HG02884 (cell line): ENCODE measurements at regions not wholly inside any gene's neighbourhood (a gene's known extent, or its start where the extent isn't known, plus 50 kb on each side); places are given as distances from the start of the nearest gene placed in this dataset.
"Not testable (repeated sequence)": the region's sequence is repeated elsewhere in the genome, so short reads cannot be mapped to it uniquely, and the experiment has no call there.

Source experiments
- ATAC-seq: cut with Tn5 transposase; IDR thresholded peaks from one replicate; pipeline ENCODE4 v1.9.1; 2021; ENCODE audit warnings: mild to moderate bottlenecking, moderate library complexity; ENCODE audit not compliant: unreplicated experiment

- ATAC-seq: no peak
Observed at GRCh38 chr1:30444401-30444800, 279.0 kb downstream of the MATN1 start.

GRCh38 chr1:30438274-30438673 is 285.1 kb downstream of the MATN1 start:
- not testable (repeated sequence) for ATAC-seq

- no peak for ATAC-seq
Observed at GRCh38 chr1:30437059-30437576, 286.3 kb downstream of the MATN1 start.

- no peak for ATAC-seq
Observed at GRCh38 chr1:30427545-30427944, 295.8 kb downstream of the MATN1 start.

- ATAC-seq: no peak
Observed at GRCh38 chr1:30425046-30425445, 298.3 kb downstream of the MATN1 start.

GRCh38 chr1:30423570-30423969 is 299.8 kb downstream of the MATN1 start:
- no peak for ATAC-seq

GRCh38 chr1:30422251-30422650 is 301.1 kb downstream of the MATN1 start:
- ATAC-seq: no peak

GRCh38 chr1:30420519-30421050 is 302.8 kb downstream of the MATN1 start:
- ATAC-seq: no peak

- no peak for ATAC-seq
Observed at GRCh38 chr1:30419831-30420230, 303.6 kb downstream of the MATN1 start.

GRCh38 chr1:30418939-30419720 is 304.3 kb downstream of the MATN1 start:
- ATAC-seq: no peak

- ATAC-seq: no peak
Observed at GRCh38 chr1:30418061-30418938, 305.1 kb downstream of the MATN1 start.

- no peak for ATAC-seq
Observed at GRCh38 chr1:30417701-30418046, 305.7 kb downstream of the MATN1 start.

GRCh38 chr1:30417001-30417700 is 306.2 kb downstream of the MATN1 start:
- ATAC-seq: no peak

- no peak for ATAC-seq
Observed at GRCh38 chr1:30416221-30416820, 307.1 kb downstream of the MATN1 start.

GRCh38 chr1:30415171-30415940 is 308.0 kb downstream of the MATN1 start:
- no peak for ATAC-seq

- ATAC-seq: no peak
Observed at GRCh38 chr1:30414851-30415165, 308.6 kb downstream of the MATN1 start.

- no peak for ATAC-seq
Observed at GRCh38 chr1:30414086-30414850, 309.1 kb downstream of the MATN1 start.

- ATAC-seq: no peak
Observed at GRCh38 chr1:30413606-30414005, 309.8 kb downstream of the MATN1 start.

- ATAC-seq: no peak
Observed at GRCh38 chr1:30413111-30413440, 310.3 kb downstream of the MATN1 start.
